Sciatic nerve (tissue), 2 donors: ENCODE measurements at regions not wholly inside any gene's neighbourhood (a gene's known extent, or its start where the extent isn't known, plus 50 kb on each side); places are given as distances from the start of the nearest gene placed in this dataset.
A peak's percentile ranks its signal among the peaks of the same experiment; 100 is the strongest.

Source experiments
- ATAC-seq: fragments of 200-7000 bp; cut with Tn5 transposase; one replicate; pipeline ENCODE4 v1.9.1; 2020; ENCODE audit warnings: mild to moderate bottlenecking, moderate library complexity
- DNase-seq: peaks from one replicate; pipeline ENCODE4 v3.0.0-alpha.2; 2020; ENCODE audit warnings: low spot score
- intact Hi-C: fragments of 100-400 bp; cut with DNase I; formaldehyde crosslinking; loops from one replicate; pipeline ENCODE4 v1.14.2; 2022
- donor health status: DM: no; HTN: no; CAD: no.
- donor health status: DM: no; HTN: no; CAD: no.

DNA sequence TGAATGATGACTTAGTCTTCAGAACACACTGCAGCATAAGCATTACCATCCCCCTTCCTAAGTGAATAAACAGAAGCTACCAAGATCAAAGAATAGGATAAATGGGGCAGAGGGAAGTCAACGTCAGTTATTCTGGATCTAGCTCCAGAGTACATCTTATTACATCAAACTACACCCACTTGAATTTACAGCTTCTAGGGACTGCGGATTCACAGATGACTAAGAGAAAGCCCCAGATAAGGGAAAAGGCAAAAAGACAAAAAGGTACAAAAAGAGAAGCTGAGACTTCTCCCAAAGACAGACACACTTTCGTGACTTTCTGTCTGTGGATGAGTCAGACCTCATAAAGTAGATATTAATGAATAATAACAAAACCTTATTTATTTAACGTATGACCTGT is 457.9 kb upstream of the BRINP1 start:
- DNase-seq (no peak), ATAC-seq (no peak)
- intact Hi-C loops: no loop called here

DNA sequence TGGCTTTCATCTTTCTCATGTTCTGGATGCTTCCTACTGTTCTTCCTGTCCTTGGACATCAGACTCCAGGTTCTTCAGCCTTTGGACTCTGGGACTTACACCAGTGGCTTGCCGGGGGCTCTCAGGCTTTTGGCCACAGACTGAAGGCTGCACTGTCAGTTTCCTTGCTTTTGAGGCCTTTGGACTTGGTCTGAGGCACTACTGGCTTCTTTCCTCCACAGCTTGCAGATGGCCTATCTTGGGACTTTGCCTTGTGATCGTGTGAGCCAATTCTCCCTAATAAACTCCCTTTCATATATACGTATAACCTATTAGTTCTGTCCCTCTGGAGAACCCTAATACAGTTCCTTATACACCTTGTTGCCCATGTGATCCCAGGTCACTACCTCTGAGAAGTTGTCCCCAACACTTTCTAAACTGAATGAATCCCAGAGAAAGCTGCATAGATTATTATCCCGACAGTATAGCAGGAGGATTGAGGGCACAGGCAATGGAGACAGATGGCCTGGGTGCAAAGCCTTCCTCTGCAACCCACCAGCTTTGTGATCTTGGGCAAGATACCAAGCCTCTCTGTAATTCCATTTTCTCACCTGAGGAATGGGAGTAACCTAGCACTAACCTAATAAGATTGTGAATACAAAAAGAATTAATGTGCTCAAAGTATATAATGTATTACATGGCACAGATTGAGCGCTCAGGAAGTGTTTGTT is 449.6 kb upstream of the BRINP1 start:
- ATAC-seq (no peak), DNase-seq (no peak)
- intact Hi-C loops: no loop called here

DNA sequence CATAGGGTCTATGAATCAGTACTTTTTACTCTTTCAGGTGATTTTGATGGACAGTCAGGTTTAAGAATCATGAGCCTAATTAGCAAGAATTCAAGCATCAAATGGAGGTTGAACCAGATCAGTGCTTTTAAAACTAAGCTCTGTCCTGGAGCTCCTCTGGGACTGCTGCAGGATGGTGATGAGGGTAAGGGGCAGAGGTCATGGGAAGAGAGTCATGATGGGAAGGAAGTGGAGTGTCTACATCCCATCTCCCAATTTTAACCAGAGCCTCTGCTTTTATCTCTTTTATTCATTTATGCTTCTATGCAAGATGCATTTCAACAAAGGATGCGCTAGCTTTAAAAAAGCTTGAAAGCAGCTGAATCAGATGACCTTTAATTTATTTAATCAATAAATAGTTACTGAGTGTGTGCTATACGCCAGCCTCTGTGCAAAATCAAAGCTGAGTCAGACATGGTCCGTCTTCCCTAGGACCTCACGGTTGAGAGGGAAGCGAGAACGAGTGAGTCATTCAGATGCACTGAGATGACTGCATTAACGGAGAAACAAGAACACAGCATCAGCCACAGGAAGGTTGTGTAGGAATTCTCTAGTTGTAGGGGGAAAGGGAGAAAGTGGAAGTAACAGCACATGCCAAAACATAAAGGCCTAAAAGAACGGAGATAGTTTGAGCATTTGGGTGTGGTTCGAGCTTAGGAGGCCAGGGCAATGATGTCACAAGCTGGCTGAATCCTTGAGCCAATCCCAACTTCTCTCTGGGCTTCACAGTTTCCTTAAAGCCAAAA is 441.6 kb upstream of the BRINP1 start:
- DNase-seq (no peak), ATAC-seq (peak; percentile 51)
- intact Hi-C loops: no loop called here

DNA sequence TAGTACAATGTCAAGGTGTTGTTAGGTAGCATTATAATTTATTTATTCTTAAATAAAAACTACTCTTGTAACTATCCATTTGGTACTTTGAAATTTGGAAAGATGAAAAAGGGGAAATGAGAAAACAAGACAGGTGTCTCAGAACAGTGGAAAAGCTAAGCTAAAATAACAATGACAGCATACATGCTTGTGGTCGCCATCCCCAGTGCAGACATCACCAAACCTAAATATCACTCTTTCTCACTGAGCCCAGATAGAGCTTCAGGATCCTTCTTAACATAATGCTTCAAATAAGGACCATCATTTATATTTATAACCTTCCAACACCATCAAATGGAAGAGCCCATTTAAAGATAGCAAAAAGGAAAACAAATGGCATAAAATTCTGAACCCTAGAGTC is 434.4 kb upstream of the BRINP1 start:
- no peak for DNase-seq
- ATAC-seq: no peak
- intact Hi-C loops: no loop called here

DNA sequence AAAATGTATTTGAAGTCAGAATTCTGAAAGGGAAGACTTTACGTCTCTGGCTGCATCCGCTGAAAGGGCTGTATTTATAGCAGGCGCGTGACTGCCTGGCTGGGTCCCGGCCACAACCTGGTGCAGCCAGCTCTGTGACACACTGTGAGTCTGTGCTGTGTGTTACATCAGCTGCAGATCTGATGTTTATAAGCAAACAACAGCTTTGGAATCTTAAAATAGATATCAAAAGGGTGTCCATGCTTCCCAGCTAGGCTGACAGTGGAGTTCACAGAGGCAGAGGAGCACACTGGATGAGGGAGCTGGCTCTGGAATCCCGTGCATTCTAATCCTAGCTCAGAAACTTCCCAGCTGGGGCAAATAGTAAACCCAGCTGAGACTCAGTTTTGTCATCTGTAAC is 433.4 kb upstream of the BRINP1 start:
- no peak for DNase-seq
- intact Hi-C loops: no loop called here
- peak; percentile 46 for ATAC-seq

DNA sequence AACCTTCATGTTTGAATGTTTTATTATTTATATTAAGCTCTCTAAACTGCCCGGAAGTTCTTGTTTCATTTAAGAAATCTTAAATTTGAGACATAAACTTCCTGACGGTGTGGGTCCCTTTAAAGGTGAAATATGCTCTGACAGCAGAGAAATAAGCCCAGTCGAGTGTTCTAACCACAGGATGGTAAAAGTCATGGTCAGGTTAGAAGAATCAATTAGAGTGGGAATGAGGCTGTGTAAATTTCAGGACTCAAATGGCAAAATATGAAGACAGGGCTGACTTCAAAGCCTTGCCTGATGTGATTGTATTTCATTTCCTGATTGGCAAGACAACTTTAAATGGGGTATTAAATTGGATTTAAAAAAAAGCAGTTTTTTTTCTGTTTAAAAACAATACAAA is 432.9 kb upstream of the BRINP1 start:
- ATAC-seq (no peak), DNase-seq (no peak)
- intact Hi-C loops: no loop called here

DNA sequence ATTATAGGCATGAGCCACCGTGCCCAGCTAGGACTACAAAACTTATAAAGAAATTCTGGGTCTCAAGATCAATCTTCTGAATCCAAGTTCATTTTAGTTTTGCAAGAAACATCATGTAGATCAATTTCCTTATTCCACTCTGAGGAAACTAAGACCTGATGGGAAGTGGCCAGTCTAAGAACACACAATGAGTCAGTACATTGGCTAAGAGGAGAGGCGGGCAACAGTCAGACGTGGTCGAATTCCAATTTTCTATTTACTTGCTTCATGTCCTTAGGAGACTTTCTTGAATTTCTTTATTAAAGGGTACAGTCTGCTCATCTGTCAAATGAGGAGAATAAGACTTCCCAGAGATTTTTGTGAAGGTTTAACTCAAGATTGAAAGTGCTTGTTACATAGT is 432.1 kb upstream of the BRINP1 start:
- DNase-seq (no peak), ATAC-seq (no peak)
- intact Hi-C loops: no loop called here

DNA sequence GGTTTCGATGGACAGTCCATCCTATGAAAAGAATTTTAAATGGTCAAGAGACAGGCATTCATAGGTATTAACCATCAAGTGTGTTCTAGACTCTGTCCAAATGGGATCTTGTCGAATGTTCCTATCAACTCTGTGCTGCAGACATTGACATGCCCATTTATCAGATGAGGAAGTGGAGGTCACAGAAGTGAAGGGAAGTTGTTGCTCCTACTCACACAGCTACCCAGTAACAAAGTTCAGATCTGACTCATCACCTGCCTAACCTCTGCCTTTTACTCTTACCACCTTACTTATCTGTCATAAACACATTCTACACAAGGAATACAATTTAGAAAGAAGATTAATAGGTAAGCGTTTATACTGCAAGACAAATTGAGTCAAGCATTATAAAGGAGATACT is 426.2 kb upstream of the BRINP1 start:
- no peak for ATAC-seq
- intact Hi-C loops: no loop called here
- no peak for DNase-seq

DNA sequence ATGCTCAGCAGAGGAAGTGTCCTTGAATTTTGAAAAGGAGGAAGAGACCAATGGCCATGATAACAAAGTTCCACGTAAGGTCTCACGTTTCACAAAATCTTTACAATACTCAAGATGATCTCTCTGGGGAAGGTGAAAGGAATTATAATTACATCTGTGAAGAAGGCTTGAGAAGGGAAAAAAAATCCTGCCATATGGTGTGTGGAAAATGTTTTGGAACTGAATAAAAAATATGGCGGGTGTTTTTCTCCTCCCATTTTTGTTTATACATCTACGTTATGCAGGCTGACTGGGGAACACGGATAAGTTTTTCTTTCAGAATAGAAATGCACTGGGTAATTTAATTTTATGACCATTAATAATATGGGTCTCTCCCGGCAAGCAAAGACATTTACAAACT is 425.6 kb upstream of the BRINP1 start:
- ATAC-seq: no peak
- intact Hi-C loops: no loop called here

DNA sequence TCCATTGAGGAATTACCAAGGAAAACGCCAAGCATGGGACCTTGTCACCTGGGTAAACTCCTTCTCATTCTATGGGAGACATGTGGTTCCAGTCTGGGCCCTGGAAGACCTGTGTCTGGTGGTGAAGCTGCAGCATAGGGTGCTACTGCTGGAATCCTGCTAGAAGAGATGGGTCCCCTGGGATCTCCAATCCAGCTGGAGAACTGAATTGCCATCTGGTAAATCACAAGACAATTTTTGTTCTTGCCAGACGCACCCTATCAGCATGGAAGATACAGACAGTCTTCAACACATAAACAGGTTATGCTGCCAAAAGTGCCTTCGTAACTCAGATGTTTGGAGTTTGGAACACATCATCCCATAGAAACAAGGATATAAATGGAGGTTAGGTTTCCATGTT is 424.0 kb upstream of the BRINP1 start:
- intact Hi-C loops: no loop called here
- ATAC-seq (no peak), DNase-seq (no peak)

More for the DNA sequence above, 425.6 kb upstream of the BRINP1 start:
- no peak for DNase-seq

DNA sequence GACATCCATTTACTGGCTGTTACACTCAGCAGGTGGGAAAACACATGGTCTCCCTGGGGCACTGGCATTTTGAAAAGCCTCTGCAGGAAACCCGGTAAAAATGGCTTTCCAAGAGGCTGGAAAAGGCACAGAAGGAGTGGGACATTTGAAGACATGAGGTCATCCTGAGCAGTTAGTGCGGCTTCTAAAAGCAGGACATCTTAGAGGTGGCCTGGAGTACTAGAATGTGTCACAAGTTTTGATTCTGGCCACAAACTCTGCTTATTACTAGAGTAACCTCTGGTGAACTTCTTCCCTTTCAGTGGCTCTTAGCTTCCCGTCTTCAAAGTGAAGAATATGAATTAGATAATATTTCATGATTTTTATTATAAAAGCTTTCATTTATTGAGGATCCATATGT is 423.0 kb upstream of the BRINP1 start:
- intact Hi-C loops: no loop called here
- ATAC-seq (no peak), DNase-seq (no peak)

DNA sequence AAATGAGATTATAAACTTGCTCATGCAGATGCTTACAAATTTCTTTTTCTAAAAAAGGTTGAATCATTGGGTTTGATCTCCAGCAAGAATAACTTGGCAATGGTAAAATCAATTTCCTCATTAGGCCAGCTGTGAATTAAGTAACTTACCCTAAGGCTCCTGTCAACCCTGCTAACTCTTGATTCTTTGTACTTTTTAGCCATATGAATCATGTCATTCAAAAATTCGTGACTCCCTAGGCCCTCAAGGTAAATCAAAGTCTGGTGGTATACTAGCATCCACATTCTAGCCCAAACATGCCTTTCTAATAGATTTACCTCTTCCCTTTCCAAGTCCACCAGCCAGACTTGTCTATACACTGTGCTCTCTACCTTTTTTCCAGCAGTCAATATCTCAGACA is 420.8 kb upstream of the BRINP1 start:
- ATAC-seq (no peak), DNase-seq (no peak)
- intact Hi-C loops: no loop called here

DNA sequence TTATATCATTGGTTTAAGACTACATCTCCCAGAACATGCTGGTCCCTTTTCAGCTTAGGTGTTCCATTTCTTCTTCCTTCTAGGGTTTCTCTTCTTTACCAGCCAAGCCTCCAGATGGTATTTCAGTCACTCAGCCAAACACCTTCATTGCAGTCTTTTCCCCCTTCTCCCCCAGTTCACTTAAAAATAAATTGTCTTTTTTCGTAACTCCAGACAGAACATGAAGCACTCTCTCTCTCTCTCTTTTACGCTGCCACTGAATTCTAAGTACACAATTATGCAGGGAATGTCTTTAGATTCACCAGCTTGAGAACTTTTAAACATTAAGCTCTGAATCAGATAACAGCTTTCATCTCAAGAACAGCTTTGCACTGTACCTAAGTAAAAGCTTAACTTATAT is 419.7 kb upstream of the BRINP1 start:
- DNase-seq: no peak
- intact Hi-C loops: no loop called here
- ATAC-seq: no peak

DNA sequence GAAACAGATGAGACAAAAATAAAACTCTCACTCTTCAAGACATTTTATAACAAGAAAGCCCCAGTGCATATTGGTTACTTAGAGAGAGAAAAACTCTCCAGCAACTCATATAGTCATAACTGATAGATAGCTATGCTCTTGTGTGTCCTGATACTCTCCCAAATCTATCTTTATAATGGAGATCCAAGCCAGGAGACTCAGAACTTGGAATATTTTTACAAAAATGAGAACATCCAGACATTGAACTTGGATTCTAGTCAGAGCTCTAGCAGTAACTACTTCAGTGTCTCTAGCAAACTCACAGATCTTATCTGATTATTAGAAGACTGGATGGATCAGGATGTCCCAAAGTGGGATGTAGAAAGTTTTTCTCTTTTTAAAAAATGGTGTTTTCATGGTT is 412.7 kb upstream of the BRINP1 start:
- no peak for ATAC-seq
- intact Hi-C loops: no loop called here
- no peak for DNase-seq

DNA sequence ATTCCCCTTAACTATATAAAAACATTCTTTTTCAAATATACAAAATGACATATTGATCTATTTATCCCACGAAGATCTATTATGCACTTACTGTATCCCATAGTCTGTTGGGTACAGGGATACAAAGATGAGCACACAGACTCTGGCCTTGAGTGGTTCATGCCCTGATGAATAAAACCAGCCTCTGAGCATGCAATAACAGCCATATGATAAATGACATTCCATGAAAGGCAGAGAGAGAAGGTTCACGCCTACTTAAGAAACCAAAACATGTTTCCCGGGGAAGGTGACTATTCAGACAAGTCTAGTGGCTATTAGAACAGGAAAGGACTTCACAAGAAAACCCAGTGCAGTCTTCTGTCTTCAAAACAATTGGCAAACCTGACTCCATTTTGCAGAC is 406.2 kb upstream of the BRINP1 start:
- intact Hi-C loops: no loop called here
- no peak for DNase-seq
- ATAC-seq: no peak

DNA sequence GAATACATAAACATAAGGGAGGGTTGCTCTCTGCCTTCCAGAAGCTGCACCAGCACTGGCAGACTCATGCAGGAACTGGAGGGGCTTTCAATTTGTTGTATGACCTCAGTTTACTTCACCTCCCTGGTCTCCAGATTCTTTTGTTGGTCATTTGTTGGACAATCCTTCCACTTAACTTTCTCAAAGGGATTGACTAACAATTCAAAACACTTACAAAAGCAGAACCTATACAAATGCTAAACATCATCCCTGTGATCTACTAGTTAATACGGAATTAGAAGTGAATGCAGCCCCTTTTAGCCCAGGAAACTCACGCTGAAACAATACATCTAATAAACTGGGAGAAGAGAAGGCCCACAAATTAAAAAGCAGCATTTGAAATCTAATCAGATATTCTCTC is 404.6 kb upstream of the BRINP1 start:
- DNase-seq (no peak), ATAC-seq (no peak)
- intact Hi-C loops: no loop called here

DNA sequence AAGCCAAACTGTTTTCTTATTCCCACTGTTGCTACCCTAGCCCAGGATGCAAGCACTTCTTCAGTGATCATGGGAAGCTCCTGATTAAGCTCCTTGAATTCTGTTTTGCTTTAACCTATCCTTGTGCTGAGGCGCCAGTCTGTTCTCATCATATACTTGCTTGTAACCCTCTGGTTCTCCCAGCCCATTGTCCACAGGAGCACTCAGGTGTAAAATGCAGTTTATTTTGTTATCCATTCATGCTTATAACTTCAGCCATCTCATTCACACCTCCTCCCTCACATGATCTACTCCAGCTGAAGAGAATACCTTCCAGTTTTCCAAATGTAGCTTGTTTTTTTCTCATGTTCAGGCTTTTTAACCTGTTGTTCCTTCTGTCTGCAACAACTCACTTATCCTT is 402.1 kb upstream of the BRINP1 start:
- no peak for ATAC-seq

DNA sequence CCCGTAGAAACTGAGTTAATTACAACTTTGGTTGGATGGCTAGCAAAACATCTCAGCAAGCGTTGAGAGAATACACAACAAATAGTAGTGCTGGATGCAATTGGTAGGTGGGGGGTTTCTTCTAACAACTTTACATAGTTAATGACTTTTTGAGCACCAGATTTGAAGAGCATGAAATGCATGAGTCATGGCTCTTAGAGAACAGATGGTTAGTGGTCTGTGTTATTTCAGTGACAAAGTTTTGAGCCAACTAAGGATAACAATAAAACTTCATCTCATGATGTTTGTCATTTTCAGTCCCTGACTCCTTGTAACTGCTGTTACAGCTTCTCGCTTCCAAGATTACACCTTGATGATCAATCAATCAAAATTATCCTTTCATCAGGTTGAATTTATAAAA is 399.0 kb upstream of the BRINP1 start:
- no peak for ATAC-seq
- intact Hi-C loops: no loop called here

More for the DNA sequence above, 402.1 kb upstream of the BRINP1 start:
- intact Hi-C loops: no loop called here
- no peak for DNase-seq

DNA sequence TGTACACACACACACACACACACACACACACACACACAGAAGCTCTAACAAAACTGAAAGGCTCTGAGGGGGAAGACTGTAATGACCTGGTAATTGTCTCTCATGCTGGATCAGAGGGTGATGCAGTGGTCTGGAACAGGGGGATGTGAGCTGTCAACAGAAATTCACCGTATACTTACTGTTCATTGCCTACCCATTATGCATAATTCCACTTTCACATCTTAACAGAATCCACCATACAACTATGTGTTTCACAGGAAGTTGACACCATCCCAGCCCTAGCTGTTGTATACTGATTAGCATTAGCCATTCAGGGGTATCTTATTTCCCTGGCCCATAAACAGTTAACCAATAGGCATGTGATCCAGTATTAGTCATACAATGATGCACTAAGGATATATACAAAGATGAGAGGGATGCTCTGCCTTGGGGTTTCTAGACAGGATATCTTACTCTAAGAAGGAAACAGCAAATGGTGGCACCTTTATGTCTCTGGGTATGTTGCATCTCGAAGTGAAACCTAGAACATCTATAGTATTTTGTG is 396.5 kb upstream of the BRINP1 start:
- intact Hi-C loops: no loop called here
- no peak for ATAC-seq
- no peak for DNase-seq

More for the DNA sequence above, 399.0 kb upstream of the BRINP1 start:
- no peak for DNase-seq

DNA sequence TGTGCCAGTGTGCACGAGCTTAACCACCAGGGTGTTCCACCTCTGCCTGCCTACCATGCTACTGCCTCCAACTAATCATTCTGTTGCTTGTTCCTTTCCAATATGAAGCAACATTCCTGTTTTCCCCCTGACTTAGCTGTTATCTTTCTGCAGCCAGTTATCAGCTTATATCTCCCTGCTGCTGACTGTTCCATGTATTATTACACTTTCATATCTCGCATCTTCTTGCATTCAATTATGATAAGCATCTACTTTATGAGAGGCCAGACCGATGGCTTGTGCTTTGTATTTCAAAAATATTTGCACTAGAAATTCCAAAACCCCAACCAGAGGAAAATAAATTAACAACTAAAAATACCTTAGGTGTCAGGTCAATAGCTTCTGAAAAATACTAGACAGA is 394.0 kb upstream of the BRINP1 start:
- ATAC-seq: no peak
- intact Hi-C loops: no loop called here
- no peak for DNase-seq

DNA sequence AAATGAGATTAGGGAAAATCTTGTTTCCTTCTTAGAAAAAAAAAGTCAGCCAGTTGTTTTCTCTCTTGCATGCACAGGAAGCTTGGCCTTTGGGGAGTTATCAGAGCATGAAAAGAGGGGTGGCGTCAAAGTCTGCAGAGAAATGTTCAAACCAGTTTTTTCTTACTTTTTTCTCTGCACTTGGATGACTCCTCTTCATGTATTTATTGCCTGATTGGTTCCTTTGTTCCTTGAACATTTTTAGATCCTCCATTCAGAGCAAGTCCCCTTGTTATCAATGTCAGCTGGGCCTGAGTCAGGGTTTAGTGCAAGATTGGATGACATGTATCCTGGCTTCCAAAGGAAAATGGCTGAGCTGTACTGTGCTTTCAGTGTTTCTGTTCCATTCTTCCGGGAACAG is 392.6 kb upstream of the BRINP1 start:
- ATAC-seq: no peak
- intact Hi-C loops: no loop called here
- no peak for DNase-seq
